SK-N-SH (cell line): ENCODE measurements at regions not wholly inside any gene's neighbourhood (a gene's known extent, or its start where the extent isn't known, plus 50 kb on each side); places are given as distances from the start of the nearest gene placed in this dataset.

ENCODE experiments used
- CTCF ChIA-PET: fragments of 300-600, 350-600 bp; formaldehyde crosslinking; extraction: SDS; loops from one replicate; lab custom pipeline; 2021; lab: Yijun Ruan, JAX
- POLR2A ChIA-PET: fragments of 350-600 bp; sonication (Branson Sonifier 250); formaldehyde crosslinking; extraction: SDS; loops from one replicate; lab custom pipeline; 2020; ENCODE audit warnings: antibody characterized with exemption, inconsistent platforms; lab: Yijun Ruan, JAX
- DNase-seq: peaks from one replicate; pipeline ENCODE4 v3.0.0; 2012
- H2AFZ ChIP-seq: fragments of 200-600 bp; sonication (generic); 2 replicates; pipeline ENCODE4 v1.8.1; 2016; ENCODE audit warnings: antibody characterized with exemption, mild to moderate bottlenecking, low read depth
- H3F3A ChIP-seq: fragments of 200-600 bp; sonication (generic); replicated peaks from 2 replicates; pipeline ENCODE3; 2016; ENCODE audit warnings: antibody characterized with exemption, mild to moderate bottlenecking; ENCODE audit not compliant: insufficient read depth
- H3K27ac ChIP-seq, 2 experiments: fragments of 200-500 bp in 1 of 2; fragments of 200-600 bp in 1 of 2; sonication (Bioruptor generic) in 1 of 2; sonication (generic), shearing (Covaris generic) in 1 of 2; 2 replicates each; pipeline versions ENCODE4 v1.5.1 to v1.6.1; 2014 to 2016; ENCODE audit warnings: low read depth in 2 of 2, inconsistent platforms in 1 of 2, low read length in 1 of 2, mild to moderate bottlenecking in 1 of 2, mixed read lengths in 1 of 2
- H3K27me3 ChIP-seq: fragments of 200-600 bp; sonication (generic), shearing (Covaris generic); 2 replicates; pipeline ENCODE4 v1.6.1; 2016; ENCODE audit warnings: mixed run types; ENCODE audit not compliant: insufficient read depth
- H3K36me3 ChIP-seq, 2 experiments: fragments of 200-500 bp in 1 of 2; fragments of 200-600 bp in 1 of 2; sonication (Bioruptor generic) in 1 of 2; sonication (generic) in 1 of 2; replicated peaks in 1 of 2; 2 replicates each; pipeline versions ENCODE3 to v1.5.1; 2014 to 2016; ENCODE audit warnings: low read length in 1 of 2, mild to moderate bottlenecking in 1 of 2; ENCODE audit not compliant: insufficient read depth in 2 of 2, control insufficient read depth in 1 of 2
- H3K4me1 ChIP-seq, 2 experiments: fragments of 200-500 bp in 1 of 2; fragments of 200-600 bp in 1 of 2; sonication (Bioruptor generic) in 1 of 2; sonication (generic), shearing (Covaris generic) in 1 of 2; 2 replicates each; pipeline versions ENCODE4 v1.5.1 to v1.6.1; 2014 to 2016; ENCODE audit warnings: low read depth in 1 of 2, low read length in 1 of 2, mixed run types in 1 of 2; ENCODE audit not compliant: insufficient read depth in 2 of 2, control insufficient read depth in 1 of 2
- H3K4me2 ChIP-seq: fragments of 200-600 bp; sonication (generic), shearing (Covaris generic); 2 replicates; pipeline ENCODE4 v1.6.1; 2017; ENCODE audit warnings: mixed run types
- H3K4me3 ChIP-seq, 2 experiments: fragments of 200-500 bp in 1 of 2; fragments of 200-600 bp in 1 of 2; sonication (Bioruptor generic) in 1 of 2; sonication (generic), shearing (Covaris generic) in 1 of 2; 2 replicates each; pipeline versions ENCODE4 v1.5.1 to v1.8.1; 2014 to 2016; ENCODE audit warnings: low read depth in 2 of 2, inconsistent platforms in 1 of 2, low read length in 1 of 2, mild to moderate bottlenecking in 1 of 2, mixed read lengths in 1 of 2, moderate library complexity in 1 of 2
- H3K79me2 ChIP-seq: fragments of 200-600 bp; sonication (generic); 2 replicates; pipeline ENCODE4 v1.8.1; 2017; ENCODE audit warnings: mild to moderate bottlenecking; ENCODE audit not compliant: insufficient read depth
- H3K9ac ChIP-seq: fragments of 200-600 bp; sonication (generic); 2 replicates; pipeline ENCODE4 v1.6.1; 2017; ENCODE audit warnings: mixed run types
- H3K9me2 ChIP-seq: fragments of 200-600 bp; sonication (generic); 2 replicates; pipeline ENCODE4 v1.6.1; 2017; ENCODE audit warnings: mixed run types
- H3K9me3 ChIP-seq: fragments of 200-600 bp; sonication (generic); 2 replicates; pipeline ENCODE4 v1.6.1; 2017; ENCODE audit warnings: mixed run types, mild to moderate bottlenecking, moderate library complexity
- H4K20me1 ChIP-seq: fragments of 200-600 bp; sonication (generic); 2 replicates; pipeline ENCODE4 v1.6.1; 2017; ENCODE audit warnings: mild to moderate bottlenecking, mixed run types; ENCODE audit not compliant: insufficient read depth
- RXRA ChIP-seq: IDR thresholded peaks from 2 replicates; pipeline ENCODE4 v1.4.0; 2012; ENCODE audit warnings: low read depth, mild to moderate bottlenecking, borderline replicate concordance
- SMC3 ChIP-seq: IDR thresholded peaks from 2 replicates; pipeline ENCODE4 v1.6.1; 2012; ENCODE audit warnings: low read depth, low read length, improper control_type of control experiment
- TAF1 ChIP-seq: IDR thresholded peaks from 2 replicates; pipeline ENCODE4 v1.6.1; 2012; ENCODE audit warnings: low read depth, mild to moderate bottlenecking, low read length, moderate library complexity, borderline replicate concordance
- YY1 ChIP-seq: IDR thresholded peaks from 2 replicates; pipeline ENCODE4 v1.4.0; 2012; ENCODE audit warnings: low read depth, mild to moderate bottlenecking
- WGBS: methylation state at CpG from one replicate; pipeline ENCODE4 v1.1.6; 2017; ENCODE audit warnings: low lambda C conversion rate; 5-methylcytosine and 5-hydroxymethylcytosine counted together

GRCh38 chr14:94673781-94674231, 61.6 kb downstream of the SERPINA3 start:
- no peaks in the 10 kb centered on the region for H4K20me1 ChIP-seq
- no peak overlapping the region for H3K4me3 ChIP-seq
- no peaks in the 10 kb centered on the region for H3K9me3 ChIP-seq
- no peak overlapping the region for H3K27ac ChIP-seq
- WGBS, result 62% methylated on average over 9 of the region's 12 CpGs
- no peak overlapping the region for H3K4me2 ChIP-seq
- DNase-seq, result no peak
- POLR2A ChIA-PET, result no interaction called here
- H3K79me2 ChIP-seq, result no peaks in the 10 kb centered on the region
- no peaks in the 10 kb centered on the region for H3F3A ChIP-seq
- no peaks in the 10 kb centered on the region for H3K9me2 ChIP-seq
- H3K4me1 ChIP-seq, result no peaks in the 10 kb centered on the region
- H3K27me3 ChIP-seq, result no peaks in the 10 kb centered on the region
- no peak overlapping the region for H2AFZ ChIP-seq
- CTCF ChIA-PET, result interaction anchor here (1.0 kb wide), 1 partner anchor 9 kb away, joined by 3 read pairs; no protein-coding TSS in a partner anchor
- TF ChIP-seq YY1 (no peak), RXRA (no peak), TAF1 (no peak), SMC3 (no peak)
- H3K9ac ChIP-seq, result no peak overlapping the region
- no peaks in the 10 kb centered on the region for H3K36me3 ChIP-seq
